Hindlimb muscle (tissue), 1 donor: ENCODE measurements at regions not wholly inside any gene's neighbourhood (a gene's known extent, or its start where the extent isn't known, plus 50 kb on each side); places are given as distances from the start of the nearest gene placed in this dataset.

Source experiments
- DNase-seq: peaks from one replicate; pipeline ENCODE4 v3.0.0-alpha.2; 2013

DNA sequence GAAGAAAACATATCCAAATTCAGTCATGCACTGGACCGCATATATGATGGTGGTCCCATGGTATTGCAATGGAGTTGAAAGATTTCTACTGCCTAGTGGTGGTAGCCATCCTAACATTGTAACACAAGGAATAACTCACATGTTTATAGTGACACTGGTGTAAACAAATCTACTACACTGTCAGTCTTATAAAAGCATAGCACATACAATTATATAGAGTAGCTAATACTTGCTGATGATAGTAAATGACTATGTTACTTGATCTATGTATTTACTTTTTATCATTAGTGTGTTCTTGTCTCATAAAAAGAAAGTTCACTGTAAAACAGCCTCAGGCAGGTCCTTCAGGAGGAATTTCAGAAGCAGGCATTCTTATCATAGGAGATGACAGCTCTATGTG lies 96.0 kb upstream of the CDIN1 start:
- no peak for DNase-seq

- no peak for DNase-seq
Measured at GRCh38 chr15:36484038-36484778, 95.2 kb upstream of the CDIN1 start.

- no peak for DNase-seq
Measured at GRCh38 chr15:36491912-36492311, 87.5 kb upstream of the CDIN1 start.

GRCh38 chr15:36495456-36495991 lies 83.9 kb upstream of the CDIN1 start:
- DNase-seq: no peak

- DNase-seq: no peak
Measured at GRCh38 chr15:36497901-36498300, 81.5 kb upstream of the CDIN1 start.

GRCh38 chr15:36498401-36498800 lies 81.0 kb upstream of the CDIN1 start:
- no peak for DNase-seq

DNA sequence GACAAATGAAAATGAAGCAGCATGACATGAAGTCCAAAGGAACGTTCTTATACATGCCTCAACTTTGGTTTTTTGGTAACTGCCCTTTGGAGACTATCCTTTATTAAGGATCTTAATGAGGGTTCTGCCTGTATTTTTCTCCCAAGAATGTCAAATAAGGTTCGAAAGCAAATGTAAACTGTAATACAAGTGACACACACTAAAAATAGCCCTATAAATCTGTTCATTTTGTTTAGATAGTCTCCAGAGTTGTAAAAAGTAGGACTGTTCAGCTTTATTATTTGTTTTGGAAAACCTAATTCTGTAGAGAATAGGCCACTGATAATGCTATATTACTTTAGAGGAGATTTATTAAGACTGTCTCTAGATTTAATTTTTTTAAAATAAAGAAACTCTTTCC lies 80.5 kb upstream of the CDIN1 start:
- no peak for DNase-seq

GRCh38 chr15:36499412-36500389 lies 79.7 kb upstream of the CDIN1 start:
- DNase-seq: no peak

DNA sequence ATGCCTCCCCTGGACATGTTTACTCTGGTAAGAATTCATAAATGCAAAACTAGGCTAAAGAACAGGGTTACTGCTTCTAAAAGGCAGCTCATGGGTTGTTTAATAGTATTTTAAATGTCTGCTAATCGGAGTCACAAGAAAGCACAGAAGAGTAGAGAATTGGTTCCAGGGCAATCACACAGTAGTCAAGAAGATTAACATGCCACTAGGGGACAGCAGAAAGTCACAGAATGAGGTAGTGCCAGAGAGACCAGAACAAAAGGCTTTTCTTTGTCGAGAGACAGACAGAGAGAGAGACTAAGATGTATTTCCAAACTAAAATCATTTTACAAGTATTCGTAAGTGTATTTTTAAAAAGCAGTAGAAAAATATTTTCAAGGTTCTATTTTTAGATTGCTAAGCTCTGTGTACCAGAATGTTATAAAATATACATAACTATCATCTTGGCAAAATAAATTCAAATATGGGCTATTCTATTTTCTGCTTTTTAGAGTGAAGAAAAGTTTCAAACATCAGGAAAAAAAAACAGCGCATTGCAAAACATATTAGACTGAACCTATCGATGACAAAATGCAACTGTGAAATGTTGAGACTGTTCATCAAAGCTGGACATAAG lies 78.3 kb upstream of the CDIN1 start:
- DNase-seq: peak; percentile 29

GRCh38 chr15:36502509-36502908 lies 76.9 kb upstream of the CDIN1 start:
- no peak for DNase-seq

GRCh38 chr15:36506733-36507356 lies 72.6 kb upstream of the CDIN1 start:
- DNase-seq: no peak

GRCh38 chr15:36507458-36507857 lies 72.0 kb upstream of the CDIN1 start:
- DNase-seq: no peak

DNA sequence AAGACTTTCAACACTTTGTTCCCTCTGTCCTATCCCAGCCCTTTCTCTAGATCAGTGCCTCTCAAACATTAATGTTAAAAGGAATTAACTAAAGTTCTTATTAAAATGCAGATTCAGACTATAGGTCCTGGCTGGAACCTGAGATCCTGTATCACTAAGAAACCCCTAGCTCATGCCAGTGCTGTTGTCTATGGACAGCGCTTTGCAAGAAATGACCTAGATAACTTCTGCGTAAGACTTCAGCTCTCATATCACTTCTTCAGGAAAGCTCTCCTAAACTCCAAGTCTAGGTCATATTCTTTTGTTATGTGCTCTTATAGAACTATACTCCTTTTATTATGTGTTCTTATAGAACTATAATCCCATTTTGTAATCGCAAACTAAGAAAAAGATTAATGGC lies 67.8 kb upstream of the CDIN1 start:
- no peak for DNase-seq

DNA sequence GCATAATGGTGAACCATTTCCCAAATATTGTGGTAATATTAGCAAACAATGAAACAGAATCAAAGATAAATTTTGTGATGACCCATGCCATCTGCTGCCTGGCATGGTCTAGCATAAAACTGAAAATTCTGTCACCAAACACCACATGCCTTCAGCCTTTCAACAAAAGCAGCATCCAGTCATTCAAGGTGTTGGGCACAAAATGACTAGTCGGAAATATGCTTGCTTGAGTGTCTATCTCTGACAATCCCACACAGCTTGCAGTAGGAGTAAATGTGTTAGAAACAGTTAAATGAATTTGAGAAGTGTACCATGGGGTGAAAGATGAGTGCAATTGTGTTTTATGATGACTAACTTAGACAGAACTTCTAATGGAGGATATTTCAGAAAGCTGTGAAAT lies 61.7 kb upstream of the CDIN1 start:
- DNase-seq: no peak

- DNase-seq: no peak
Measured at GRCh38 chr15:36519067-36519466, 60.4 kb upstream of the CDIN1 start.

- no peak for DNase-seq
Measured at GRCh38 chr15:36525430-36525829, 54.0 kb upstream of the CDIN1 start.

GRCh38 chr15:36527235-36528162 lies 51.9 kb upstream of the CDIN1 start:
- no peak for DNase-seq

- no peak for DNase-seq
Measured at GRCh38 chr15:36529296-36530011, 50.0 kb upstream of the CDIN1 start.
